Heart left ventricle (tissue), 16 donors: ENCODE measurements at regions not wholly inside any gene's neighbourhood (a gene's known extent, or its start where the extent isn't known, plus 50 kb on each side); places are given as distances from the start of the nearest gene placed in this dataset.

ENCODE experiments used
- ATAC-seq, 4 donors: fragments of 200-7000 bp; cut with Tn5 transposase; one replicate each; pipeline ENCODE4 v1.9.1; 2020 to 2022; ENCODE audit warnings: moderate library complexity in 4 of 4, mild to moderate bottlenecking in 3 of 4, moderate number of reproducible peaks in 1 of 4
- DNase-seq, 5 donors: peaks; one replicate each; pipeline ENCODE4 v3.0.0-alpha.2; 2020
- H3K27ac ChIP-seq, 12 donors: fragments of 200-600 bp; sonication (generic) in 4 of 12; one replicate each; pipeline versions ENCODE4 v1.5.0 to v1.8.0; 2016 to 2022; ENCODE audit warnings: mild to moderate bottlenecking in 2 of 12
- H3K27me3 ChIP-seq, 9 donors: fragments of 200-600 bp; sonication (generic) in 2 of 9; one replicate each; pipeline versions ENCODE4 v1.5.1 to v1.8.0; 2016 to 2022; ENCODE audit warnings: mild to moderate bottlenecking in 3 of 9
- H3K36me3 ChIP-seq, 9 donors: fragments of 200-600 bp; sonication (generic) in 2 of 9; one replicate each; pipeline versions ENCODE4 v1.5.0 to v1.8.0; 2018 to 2022; ENCODE audit warnings: mild to moderate bottlenecking in 2 of 9
- H3K4me1 ChIP-seq, 12 donors: fragments of 200-600 bp; sonication (generic) in 4 of 12; one replicate each; pipeline versions ENCODE4 v1.5.0 to v1.8.0; 2016 to 2022; ENCODE audit warnings: mild to moderate bottlenecking in 3 of 12
- H3K4me3 ChIP-seq, 12 donors: fragments of 200-600 bp; sonication (generic) in 4 of 12; one replicate each; pipeline versions ENCODE4 v1.5.0 to v1.8.0; 2017 to 2022; ENCODE audit warnings: mild to moderate bottlenecking in 9 of 12, moderate library complexity in 4 of 12
- H3K9me3 ChIP-seq, 12 donors: fragments of 200-600 bp; sonication (generic) in 4 of 12; one replicate each; pipeline versions ENCODE4 v1.5.0 to v1.8.0; 2016 to 2022; ENCODE audit warnings: mild to moderate bottlenecking in 1 of 12
- CTCF ChIP-seq, 12 donors: fragments of 200-600 bp; sonication (generic) in 4 of 12; IDR thresholded peaks; one replicate each; pipeline versions ENCODE4 v1.5.0 to v1.8.0; 2018 to 2022; ENCODE audit warnings: antibody characterized with exemption in 12 of 12, mild to moderate bottlenecking in 5 of 12
- POLR2A ChIP-seq, 2 donors: fragments of 450-650 bp; IDR thresholded peaks; one replicate each; pipeline ENCODE4 v1.6.1; 2017; ENCODE audit warnings: antibody characterized with exemption in 2 of 2, mild to moderate bottlenecking in 2 of 2, moderate library complexity in 2 of 2
- WGBS, 4 donors: extraction: QIAGEN DNeasy Blood & Tissue Kit in 2 of 4; methylation state at CpG; one replicate each; pipeline versions ENCODE4 v1.1.5 to v1.1.7; 2013 to 2018; 5-methylcytosine and 5-hydroxymethylcytosine counted together
- intact Hi-C, 10 donors: fragments of 100-400 bp; cut with DNase I; formaldehyde crosslinking; loops; one replicate each; pipeline versions ENCODE4 v1.11.1 to v1.14.2; 2022
- donor health status: ischemic (EF 13 %, LVEDD 7.1; RV severe dilation, severe dysfunction).
- donor health status: healthy with polysubstance abuse.
- donor health status: DM: no; HTN: yes; CAD: no.
- donor health status: DM: no; HTN: no; CAD: no.
- donor health status: ischemic (EF 25% LVEDD 6.9; RV normal size, moderate dysfunction).
- donor health status: ischemic (EF 25% LVEDD 5.7; RV mildly dilated, moderate dysfunction).
- donor health status: healthy.
- donor health status: DM: yes; HTN: yes; CAD: no.
- donor health status: ischemic (EF 35%, LVEDD 5.7; RV mildly dilated, moderate dysfunction).
- donor health status: nonischemic (EF 11% LVEDD 7.7; RV severe dilation, severe dysfunction).
- donor health status: DM: yes; HTN: yes; CAD: no.
- donor health status: PGD.
- donor health status: ischemic (EF 29% LVEDD 5.4; RV normal size, mild dysfunction).
- donor health status: nonischemic (EF 23%, LVEDD 6.1; RV moderate dilation, normal function).

- H3K4me1 ChIP-seq, result peaks cover 0 to 15% (median 0%) of the 10 kb centered on the region in 12 donors
- H3K27ac ChIP-seq, result no peak overlapping the region
- peaks cover 0 to 20% (median 6%) of the 10 kb centered on the region in 12 donors for H3K9me3 ChIP-seq
- no peaks in the 10 kb centered on the region for H3K36me3 ChIP-seq
- no peak for TF ChIP-seq POLR2A (IDR thresholded peaks at IDR 0.05)
- no peak for TF ChIP-seq CTCF (IDR thresholded peaks at IDR 0.05)
- intact Hi-C loops, result no loop called here
- H3K27me3 ChIP-seq, result peaks cover 0 to 7% (median 0%) of the 10 kb centered on the region in 9 donors
- DNase-seq (no peak), ATAC-seq (no peak)
- no peak overlapping the region for H3K4me3 ChIP-seq
These were observed 140.0 kb upstream of the CYP1B1 start for GRCh38 chr2:38215993-38216392.

- H3K27ac ChIP-seq, result no peak overlapping the region
- H3K36me3 ChIP-seq, result no peaks in the 10 kb centered on the region
- H3K4me3 ChIP-seq, result no peak overlapping the region
- H3K4me1 ChIP-seq, result peaks cover 0 to 15% (median 0%) of the 10 kb centered on the region in 12 donors
- intact Hi-C loops, result no loop called here
- no peak for ATAC-seq
- 79 to 89% (median 85%) methylated on average over 2 of the region's 2 CpGs for WGBS, 4 donors
- no peak for TF ChIP-seq POLR2A (IDR thresholded peaks at IDR 0.05)
- no peak for TF ChIP-seq CTCF (IDR thresholded peaks at IDR 0.05)
- peaks cover 0 to 7% (median 0%) of the 10 kb centered on the region in 9 donors for H3K27me3 ChIP-seq
- no peak for DNase-seq
- H3K9me3 ChIP-seq, result peaks cover 0 to 20% (median 6%) of the 10 kb centered on the region in 12 donors
These were observed 139.6 kb upstream of the CYP1B1 start for GRCh38 chr2:38215522-38215921.

- Histone ChIP-seq H3K4me1 (peaks cover 0 to 15% (median 0%) of the 10 kb centered on the region in 12 donors), H3K4me3 (no peak overlapping the region), H3K9me3 (peaks cover 0 to 17% (median 6%) of the 10 kb centered on the region in 12 donors), H3K36me3 (no peaks in the 10 kb centered on the region), H3K27ac (no peak overlapping the region), H3K27me3 (peaks cover 0 to 7% (median 0%) of the 10 kb centered on the region in 9 donors)
- DNase-seq, result no peak
- intact Hi-C loops, result no loop called here
- 63 to 85% (median 71%) methylated on average over 5 of the region's 5 CpGs for WGBS, 4 donors
- ATAC-seq, result no peak
- TF ChIP-seq POLR2A (IDR thresholded peaks at IDR 0.05) (no peak), CTCF (IDR thresholded peaks at IDR 0.05) (no peak)
These were observed 138.3 kb upstream of the CYP1B1 start for GRCh38 chr2:38214209-38214717.

DNA sequence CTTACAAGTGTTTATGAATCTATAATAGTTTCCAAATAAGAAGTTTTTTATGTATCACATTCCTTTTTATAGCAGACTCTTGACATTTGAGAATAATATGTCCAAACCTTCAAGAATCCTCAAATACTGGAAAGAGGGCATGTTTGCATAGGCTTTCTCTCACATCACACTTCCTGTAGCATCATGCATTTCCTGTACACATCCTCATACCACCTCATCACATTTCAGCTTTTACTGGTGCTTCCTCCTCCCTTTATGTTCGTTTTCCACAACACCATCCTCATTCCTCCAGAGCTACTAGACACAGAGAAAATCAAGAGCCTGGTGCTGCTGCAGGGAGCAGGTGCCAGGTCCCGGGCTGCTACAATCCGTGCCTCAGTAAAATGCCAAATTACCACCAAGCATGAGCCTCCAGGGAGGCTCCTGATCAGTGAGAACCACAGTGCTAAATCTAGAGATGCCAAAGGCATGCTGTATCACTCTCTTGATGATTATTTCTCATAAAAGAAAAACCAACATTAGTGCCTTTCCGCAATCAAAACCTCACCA lies 137.7 kb upstream of the CYP1B1 start:
- no peak for ATAC-seq

More for the DNA sequence above, 137.7 kb upstream of the CYP1B1 start:
- DNase-seq, result no peak
- H3K27ac ChIP-seq, result no peak overlapping the region
- H3K36me3 ChIP-seq, result no peaks in the 10 kb centered on the region
- peaks cover 0 to 12% (median 0%) of the 10 kb centered on the region in 12 donors for H3K4me1 ChIP-seq
- no peak overlapping the region for H3K4me3 ChIP-seq
- H3K27me3 ChIP-seq, result peaks cover 0 to 7% (median 0%) of the 10 kb centered on the region in 9 donors
- intact Hi-C loops, result no loop called here
- 67 to 82% (median 76%) methylated on average over 4 of the region's 4 CpGs for WGBS, 4 donors
- TF ChIP-seq POLR2A (IDR thresholded peaks at IDR 0.05) (no peak), CTCF (IDR thresholded peaks at IDR 0.05) (no peak)
- peaks cover 0 to 17% (median 6%) of the 10 kb centered on the region in 12 donors for H3K9me3 ChIP-seq
